ENCODE measurements at regions not wholly inside any gene's neighbourhood (a gene's known extent, or its start where the extent isn't known, plus 50 kb on each side); places are given as distances from the start of the nearest gene placed in this dataset.
A peak's percentile ranks its signal among the peaks of the same experiment; 100 is the strongest.

- no peak for DNase-seq (ENCODE audit: low read depth, low spot score)
Observed at GRCh38 chr12:25058012-25058411, 109.1 kb upstream of the BCAT1 start.

DNA sequence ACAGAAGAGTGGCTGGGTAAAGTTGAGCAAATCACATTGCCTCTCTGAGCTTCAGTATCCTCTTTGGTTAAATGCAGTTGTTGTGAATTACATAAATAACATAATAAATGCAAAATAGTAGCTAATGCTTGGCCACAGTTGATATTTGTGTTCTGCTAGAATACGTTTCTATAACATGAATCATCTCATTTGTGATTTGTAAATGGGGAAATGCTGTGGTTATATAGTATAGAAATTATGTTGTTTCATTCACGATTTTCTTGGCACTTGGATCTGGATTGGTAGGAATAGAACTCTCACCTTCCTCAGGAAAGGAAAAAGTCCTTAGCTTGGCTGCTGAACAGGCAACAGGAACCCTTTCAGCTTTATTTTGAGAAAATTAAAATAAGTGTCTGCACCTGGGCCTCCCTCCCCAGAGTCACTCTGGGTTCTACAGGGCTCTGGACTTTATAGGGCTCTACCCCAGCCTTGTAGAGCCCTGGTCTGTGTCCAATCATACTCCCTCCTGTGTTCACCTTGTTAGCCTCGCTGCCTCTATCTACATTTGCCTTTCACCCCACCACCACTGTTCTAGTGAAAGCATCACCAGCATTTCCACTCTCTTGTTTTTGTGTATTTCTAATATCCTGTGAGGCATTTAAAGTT lies 107.7 kb upstream of the BCAT1 start:
- DNase-seq (ENCODE audit: low read depth, low spot score), result no peak

DNA sequence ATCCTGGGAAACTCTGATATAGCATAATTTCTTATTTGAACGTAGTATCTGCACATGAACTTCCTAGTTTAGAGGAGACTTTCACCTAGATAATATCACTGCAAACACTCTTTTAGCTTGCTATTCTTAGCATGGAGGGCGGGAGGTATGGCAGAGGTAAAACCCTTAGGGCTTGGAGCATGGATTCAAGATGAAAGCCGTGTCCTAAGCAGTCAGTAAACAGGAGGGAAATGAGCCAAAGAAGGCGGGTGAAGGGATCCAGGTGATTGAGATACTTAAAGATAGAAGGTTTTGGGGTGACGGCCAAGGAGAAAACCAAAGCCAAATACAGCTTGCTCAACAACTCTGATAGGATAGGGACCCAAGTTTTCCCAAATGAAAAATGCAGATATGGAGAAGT lies 107.1 kb upstream of the BCAT1 start:
- DNase-seq (ENCODE audit: low read depth, low spot score), result no peak

GRCh38 chr12:25054783-25055144 lies 105.9 kb upstream of the BCAT1 start:
- DNase-seq (ENCODE audit: low read depth, low spot score), result peak; percentile 9

- DNase-seq (ENCODE audit: low read depth, low spot score), result no peak
Observed at GRCh38 chr12:25054076-25054782, 105.3 kb upstream of the BCAT1 start.

- no peak for DNase-seq (ENCODE audit: low read depth, low spot score)
Observed at GRCh38 chr12:25052914-25053211, 104.0 kb upstream of the BCAT1 start.

- DNase-seq (ENCODE audit: low read depth, low spot score), result peak; percentile 9
Observed at GRCh38 chr12:25052196-25052913, 103.5 kb upstream of the BCAT1 start.

- DNase-seq (ENCODE audit: low read depth, low spot score), result peak; percentile 22
Observed at GRCh38 chr12:25051656-25052195, 102.8 kb upstream of the BCAT1 start.

DNA sequence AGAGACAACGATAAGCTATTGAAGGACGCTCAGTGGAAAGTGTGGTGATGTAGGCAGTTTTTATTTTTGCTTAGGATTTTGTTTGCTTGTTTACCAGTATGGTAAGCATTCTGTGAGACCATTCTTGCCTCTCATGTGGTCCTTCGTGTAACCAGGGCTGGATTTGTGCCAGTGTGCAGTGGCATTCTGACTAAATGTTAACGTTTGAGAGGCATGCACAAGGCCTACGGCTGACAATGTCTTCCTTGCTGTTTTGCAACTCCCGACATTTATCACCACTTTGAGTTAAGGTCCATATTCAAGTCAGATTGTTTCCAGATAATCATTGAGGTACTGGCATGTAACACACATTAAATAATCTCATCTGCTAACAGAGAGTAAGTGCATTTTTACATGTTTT lies 102.3 kb upstream of the BCAT1 start:
- no peak for DNase-seq (ENCODE audit: low read depth, low spot score)

DNA sequence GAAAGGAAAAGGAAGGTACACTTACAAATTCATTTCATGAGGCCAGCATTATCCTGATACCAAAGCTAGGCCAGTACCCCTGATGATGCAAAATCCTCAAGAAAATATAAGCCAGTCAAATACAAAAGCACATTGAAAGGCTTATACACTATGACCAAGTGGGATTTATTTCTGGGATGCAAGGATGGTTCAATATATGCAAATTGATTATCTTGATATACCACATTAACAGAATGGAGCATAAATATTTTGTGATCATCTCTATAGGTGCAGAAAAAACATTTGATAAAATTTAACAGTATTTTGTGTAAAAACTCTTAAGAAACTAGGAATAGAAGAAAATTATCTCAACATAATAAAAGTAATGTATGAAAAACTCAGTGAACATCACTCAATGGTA lies 97.0 kb upstream of the BCAT1 start:
- no peak for DNase-seq (ENCODE audit: low read depth, low spot score)

- DNase-seq (ENCODE audit: low read depth, low spot score), result no peak
Observed at GRCh38 chr12:25041006-25041741, 92.3 kb upstream of the BCAT1 start.

DNA sequence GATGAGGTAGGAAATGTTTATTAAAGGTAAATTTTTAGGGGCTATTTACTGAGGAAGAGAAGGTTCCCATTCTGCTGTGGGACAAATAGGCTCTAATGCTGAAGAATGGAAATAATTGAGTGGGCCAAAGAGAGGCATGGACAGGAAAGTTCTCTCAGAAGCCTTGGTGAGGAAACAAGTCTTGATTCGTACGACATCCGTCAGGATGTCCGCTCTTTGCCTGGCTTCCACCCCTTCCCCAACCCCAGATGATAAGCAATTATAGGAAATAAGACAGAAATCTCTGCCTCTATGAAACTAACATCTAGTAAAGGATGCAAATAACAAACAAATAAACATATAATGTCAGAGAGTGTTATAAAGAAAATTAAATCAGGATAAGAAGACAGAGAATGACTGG lies 91.7 kb upstream of the BCAT1 start:
- no peak for DNase-seq (ENCODE audit: low read depth, low spot score)

DNA sequence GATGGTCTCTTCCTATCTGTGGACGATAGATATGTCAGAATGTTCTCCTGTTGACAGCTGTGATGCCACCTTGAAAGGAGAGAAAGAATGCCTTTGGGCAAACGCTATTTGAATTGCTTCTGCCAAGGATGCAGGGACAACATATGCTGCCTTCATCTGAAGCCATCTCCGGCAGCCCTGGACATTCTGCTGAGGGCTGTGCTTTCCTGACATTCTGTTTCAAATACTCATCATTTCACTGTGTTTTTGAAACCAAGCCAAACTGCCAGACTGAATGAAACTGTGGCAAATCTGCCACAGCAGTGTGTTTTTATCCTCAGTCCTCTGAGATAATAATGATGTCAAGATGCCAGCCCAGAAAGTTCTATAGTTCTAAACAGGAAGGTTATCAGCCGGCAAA lies 85.8 kb upstream of the BCAT1 start:
- DNase-seq (ENCODE audit: low read depth, low spot score), result no peak

DNA sequence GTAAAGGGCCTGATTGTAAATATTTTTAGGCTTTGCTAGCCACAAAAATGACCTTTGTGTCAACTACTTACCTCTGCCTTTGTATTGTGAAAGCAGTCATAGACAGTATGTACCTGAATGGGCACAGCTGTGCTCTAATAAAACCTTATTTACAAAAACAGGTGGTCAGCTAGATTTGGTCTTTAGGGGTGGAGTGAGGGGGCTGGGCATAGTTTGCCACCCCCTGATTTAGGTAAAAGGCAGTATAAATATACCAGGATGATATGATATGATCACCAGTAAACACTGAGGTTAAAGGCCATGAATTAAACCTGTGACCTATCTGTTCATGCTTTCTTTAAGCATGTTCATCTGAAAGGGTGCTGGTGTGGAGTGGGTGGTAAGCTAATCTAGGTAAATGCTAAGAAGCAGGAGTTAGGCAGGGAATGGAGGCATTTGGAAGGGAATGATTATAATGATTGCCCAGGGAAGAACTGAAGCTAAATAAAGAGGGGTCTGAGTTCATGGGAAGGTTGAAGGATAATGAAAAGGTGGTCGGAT lies 77.1 kb upstream of the BCAT1 start:
- DNase-seq (ENCODE audit: low read depth, low spot score), result no peak

- DNase-seq (ENCODE audit: low read depth, low spot score), result no peak
Observed at GRCh38 chr12:25025260-25025659, 76.4 kb upstream of the BCAT1 start.

- DNase-seq (ENCODE audit: low read depth, low spot score), result no peak
Observed at GRCh38 chr12:25023808-25024207, 74.9 kb upstream of the BCAT1 start.

- no peak for DNase-seq (ENCODE audit: low read depth, low spot score)
Observed at GRCh38 chr12:25020621-25021243, 71.8 kb upstream of the BCAT1 start.

- DNase-seq (ENCODE audit: low read depth, low spot score), result no peak
Observed at GRCh38 chr12:25018146-25018545, 69.2 kb upstream of the BCAT1 start.

- no peak for DNase-seq (ENCODE audit: low read depth, low spot score)
Observed at GRCh38 chr12:25017336-25017735, 68.4 kb upstream of the BCAT1 start.

DNA sequence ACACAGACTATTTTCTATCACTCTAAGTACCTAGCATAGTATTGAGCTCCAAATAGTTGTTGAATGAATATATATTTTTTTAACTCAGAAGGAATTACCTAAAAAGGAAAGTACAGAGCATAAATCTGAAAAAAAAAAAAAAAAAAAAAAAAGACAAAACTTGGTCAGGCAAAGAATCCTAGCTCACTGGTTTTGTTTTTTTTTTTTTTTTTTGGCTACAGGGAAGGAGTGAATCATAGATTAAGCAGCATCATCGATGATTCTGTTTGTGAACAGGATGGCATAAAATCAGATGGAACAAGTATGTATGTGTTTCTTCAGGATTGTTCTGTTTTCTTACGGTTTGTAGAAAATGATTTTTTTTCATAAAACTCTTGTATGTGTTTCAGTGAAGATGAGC lies 66.1 kb upstream of the BCAT1 start:
- DNase-seq (ENCODE audit: low read depth, low spot score), result no peak

DNA sequence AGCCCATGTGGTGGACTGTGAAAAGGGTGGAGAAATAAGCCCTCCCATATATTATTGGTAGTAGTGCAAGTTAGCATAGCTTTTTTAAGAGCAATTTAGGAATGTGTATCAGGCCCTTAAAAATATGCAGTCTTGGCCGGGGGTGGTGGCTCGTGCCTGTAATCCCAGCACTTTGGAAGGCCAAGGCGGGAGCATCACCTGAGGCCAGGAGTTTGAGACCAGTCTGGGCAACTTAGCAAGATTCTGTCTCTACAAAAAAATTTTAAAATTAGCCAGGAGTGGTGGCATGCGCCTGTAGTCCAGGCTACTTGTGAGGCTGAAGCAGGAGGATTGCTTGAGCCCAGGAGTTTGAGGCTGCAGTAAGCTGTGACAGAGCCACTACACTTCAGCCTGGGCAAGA lies 64.2 kb upstream of the BCAT1 start:
- no peak for DNase-seq (ENCODE audit: low read depth, low spot score)
